Esophagus muscularis mucosa (tissue), 4 donors: ENCODE measurements at regions not wholly inside any gene's neighbourhood (a gene's known extent, or its start where the extent isn't known, plus 50 kb on each side); places are given as distances from the start of the nearest gene placed in this dataset.

Source experiments
- DNase-seq: peaks from one replicate; pipeline ENCODE4 v3.0.0-alpha.2; 2017; ENCODE audit errors: extremely low spot score
- H3K27ac ChIP-seq, 4 donors: fragments of 200-600 bp; sonication (generic); replicated peaks in 1 of 4; 1 replicate in 3 of 4; 2 replicates in 1 of 4; pipeline ENCODE4 v1.5.1; 2016 to 2019; ENCODE audit warnings: mild to moderate bottlenecking in 1 of 4
- H3K27me3 ChIP-seq, 4 donors: fragments of 200-600 bp; sonication (generic); one replicate each; pipeline versions ENCODE4 v1.5.1 to v1.6.0; 2016 to 2019
- H3K36me3 ChIP-seq, 4 donors: fragments of 200-600 bp; sonication (generic); one replicate each; pipeline ENCODE4 v1.5.1; 2016 to 2019
- H3K4me1 ChIP-seq, 4 donors: fragments of 200-600 bp; sonication (generic); one replicate each; pipeline ENCODE4 v1.5.1; 2016 to 2019
- H3K4me3 ChIP-seq, 4 donors: fragments of 200-600 bp; sonication (generic); 1 replicate in 2 of 4; 2 replicates in 2 of 4; pipeline ENCODE4 v1.5.1; 2016 to 2019; ENCODE audit warnings: mild to moderate bottlenecking in 4 of 4, moderate library complexity in 1 of 4
- H3K9me3 ChIP-seq, 4 donors: fragments of 200-600 bp; sonication (generic); 1 replicate in 3 of 4; 2 replicates in 1 of 4; pipeline ENCODE4 v1.5.1; 2016 to 2019
- CTCF ChIP-seq, 3 experiments: fragments of 200-600 bp in 2 of 3; fragments of 450-650 bp in 1 of 3; sonication (generic) in 2 of 3; IDR thresholded peaks; one replicate each; pipeline ENCODE4 v1.5.1; 2017 to 2019; ENCODE audit warnings: antibody characterized with exemption in 3 of 3, mild to moderate bottlenecking in 2 of 3, moderate library complexity in 1 of 3
- EP300 ChIP-seq: sonication (generic); formaldehyde crosslinking; IDR thresholded peaks from one replicate; pipeline ENCODE4 v1.6.1; 2017; ENCODE audit warnings: antibody characterized with exemption
- POLR2A ChIP-seq: fragments of 450-650 bp; IDR thresholded peaks from one replicate; pipeline ENCODE4 v1.6.1; 2017; ENCODE audit warnings: antibody characterized with exemption, moderate library complexity, mild to moderate bottlenecking, low read depth
- POLR2AphosphoS5 ChIP-seq, 2 donors: sonication (generic); formaldehyde crosslinking; IDR thresholded peaks; one replicate each; pipeline ENCODE4 v1.6.1; 2017; ENCODE audit warnings: antibody characterized with exemption in 2 of 2
- WGBS: methylation state at CpG from one replicate; pipeline ENCODE4 v1.1.5; 2018; 5-methylcytosine and 5-hydroxymethylcytosine counted together
- intact Hi-C: fragments of 100-400 bp; cut with DNase I; formaldehyde crosslinking; loops from one replicate; pipeline ENCODE4 v1.15.1; 2023

- Histone ChIP-seq H3K27ac (no peak overlapping the region), H3K36me3 (no peaks in the 10 kb centered on the region), H3K27me3 (no peaks in the 10 kb centered on the region), H3K4me3 (no peak overlapping the region), H3K9me3 (no peaks in the 10 kb centered on the region), H3K4me1 (no peaks in the 10 kb centered on the region)
- no peak for DNase-seq
- intact Hi-C loops = no loop called here
- no peak for TF ChIP-seq CTCF (IDR thresholded peaks at IDR 0.05)
- TF ChIP-seq EP300 = no peak
- no peak for TF ChIP-seq POLR2AphosphoS5 (IDR thresholded peaks at IDR 0.05)
Observed at GRCh38 chr7:97513326-97513725, 218.6 kb upstream of the TAC1 start.

- no CpG with 5 or more reads among the region's 14 CpGs for WGBS
- intact Hi-C loops = no loop called here
- no peak for DNase-seq
- Histone ChIP-seq H3K9me3 (peaks cover 0 to 7% (median 4%) of the 10 kb centered on the region in 4 donors), H3K4me1 (no peaks in the 10 kb centered on the region), H3K4me3 (no peak overlapping the region), H3K36me3 (no peaks in the 10 kb centered on the region), H3K27me3 (no peaks in the 10 kb centered on the region), H3K27ac (no peak overlapping the region)
- TF ChIP-seq POLR2AphosphoS5 (IDR thresholded peaks at IDR 0.05) (no peak), EP300 (no peak), CTCF (IDR thresholded peaks at IDR 0.05) (no peak), POLR2A (no peak)
Observed at GRCh38 chr7:97541188-97541587, 190.7 kb upstream of the TAC1 start.

GRCh38 chr7:97555857-97556421 lies 175.9 kb upstream of the TAC1 start:
- intact Hi-C loops = no loop called here
- Histone ChIP-seq H3K9me3 (peaks cover 0 to 7% (median 0%) of the 10 kb centered on the region in 4 donors), H3K4me3 (no peak overlapping the region), H3K27ac (no peak overlapping the region), H3K27me3 (no peaks in the 10 kb centered on the region), H3K4me1 (no peaks in the 10 kb centered on the region), H3K36me3 (no peaks in the 10 kb centered on the region)
- 83% methylated on average over 8 of the region's 8 CpGs for WGBS
- no peak for TF ChIP-seq EP300
- TF ChIP-seq CTCF (IDR thresholded peaks at IDR 0.05) = no peak
- no peak for TF ChIP-seq POLR2A
- TF ChIP-seq POLR2AphosphoS5 (IDR thresholded peaks at IDR 0.05) = no peak
- no peak for DNase-seq

- intact Hi-C loops = no loop called here
- DNase-seq = no peak
- Histone ChIP-seq H3K4me1 (no peaks in the 10 kb centered on the region), H3K36me3 (no peaks in the 10 kb centered on the region), H3K27ac (no peak overlapping the region), H3K9me3 (peaks cover 0 to 8% (median 0%) of the 10 kb centered on the region in 4 donors), H3K4me3 (no peak overlapping the region), H3K27me3 (no peaks in the 10 kb centered on the region)
- TF ChIP-seq CTCF (IDR thresholded peaks at IDR 0.05) = no peak
- TF ChIP-seq POLR2AphosphoS5 (IDR thresholded peaks at IDR 0.05) = no peak
- TF ChIP-seq EP300 = no peak
- TF ChIP-seq POLR2A = no peak
- WGBS = 91% methylated on average over 4 of the region's 4 CpGs
Observed at GRCh38 chr7:97565665-97566064, 166.2 kb upstream of the TAC1 start.

- H3K9me3 ChIP-seq = no peaks in the 10 kb centered on the region
- no peaks in the 10 kb centered on the region for H3K27me3 ChIP-seq
- no peak overlapping the region for H3K4me3 ChIP-seq
- TF ChIP-seq POLR2AphosphoS5 (IDR thresholded peaks at IDR 0.05) (no peak), POLR2A (no peak), CTCF (IDR thresholded peaks at IDR 0.05) (no peak), EP300 (no peak)
- 78% methylated on average over 2 of the region's 2 CpGs for WGBS
- H3K36me3 ChIP-seq = no peaks in the 10 kb centered on the region
- intact Hi-C loops = no loop called here
- DNase-seq = no peak
- no peak overlapping the region for H3K27ac ChIP-seq
- no peaks in the 10 kb centered on the region for H3K4me1 ChIP-seq
Observed at GRCh38 chr7:97573065-97573464, 158.8 kb upstream of the TAC1 start.
